HCT116 (cell line): ENCODE measurements at regions not wholly inside any gene's neighbourhood (a gene's known extent, or its start where the extent isn't known, plus 50 kb on each side); places are given as distances from the start of the nearest gene placed in this dataset.

ENCODE experiments used
- CTCF ChIP-seq, 3 experiments: fragments of 200-600 bp in 1 of 3; sonication (generic) in 1 of 3; IDR thresholded peaks in 2 of 3; conservative IDR thresholded peaks in 1 of 3; 2 replicates each; pipeline ENCODE4 v1.5.1; 2012 to 2017; ENCODE audit warnings: low read depth in 2 of 3, low read length in 2 of 3, antibody characterized with exemption in 1 of 3, borderline replicate concordance in 1 of 3, control low read depth in 1 of 3, mild to moderate bottlenecking in 1 of 3, mixed read lengths in 1 of 3, mixed run types in 1 of 3, moderate library complexity in 1 of 3; ENCODE audit not compliant: insufficient read depth in 1 of 3
- POLR2A ChIP-seq: IDR thresholded peaks from 2 replicates; pipeline ENCODE4 v1.7.0; 2011; ENCODE audit warnings: borderline replicate concordance; ENCODE audit not compliant: insufficient read depth, insufficient read length; ENCODE audit errors: extremely low read depth
- POLR2AphosphoS5 ChIP-seq: IDR thresholded peaks from 2 replicates; pipeline ENCODE4 v1.6.1; 2011; ENCODE audit warnings: mild to moderate bottlenecking, low read depth, low read length, moderate library complexity
- SP1 ChIP-seq: IDR thresholded peaks from 2 replicates; pipeline ENCODE4 v1.6.1; 2012; ENCODE audit warnings: low read depth
- TCF7L2 ChIP-seq: IDR thresholded peaks from 2 replicates; pipeline ENCODE4 v1.7.0; 2011; ENCODE audit warnings: borderline replicate concordance, inconsistent platforms; ENCODE audit not compliant: insufficient read depth, insufficient read length; ENCODE audit errors: extremely low read depth
- YY1 ChIP-seq: IDR thresholded peaks from 2 replicates; pipeline ENCODE4 v1.6.1; 2011; ENCODE audit warnings: low read length, low read depth, moderate library complexity, mild to moderate bottlenecking; ENCODE audit not compliant: insufficient replicate concordance; ENCODE audit errors: extremely low read depth
- ZNF274 ChIP-seq: fragments of 200-500 bp; sonication (Bioruptor generic); IDR thresholded peaks from 2 replicates; pipeline ENCODE4 v1.6.1; 2014; ENCODE audit warnings: mild to moderate bottlenecking, low read depth, low read length, inconsistent platforms
- TF ChIP-seq, protein P1 (sequence below): IDR thresholded peaks from 2 replicates; pipeline ENCODE4 v1.6.1; 2011; ENCODE audit warnings: mild to moderate bottlenecking, low read length, moderate library complexity; ENCODE audit not compliant: insufficient replicate concordance; ENCODE audit errors: extremely low read depth

GRCh38 chr5:138696501-138696900 lies 56.7 kb upstream of the CTNNA1 start:
- TF ChIP-seq POLR2A (no peak), CTCF (IDR thresholded peaks at IDR 0.05 in 2 of 3, conservative IDR thresholded peaks at IDR 0.05 in 1 of 3; ENCODE audit: borderline replicate concordance in 1 of 3, insufficient read depth in 1 of 3, low read depth in 2 of 3, low read length in 2 of 3) (no peak), SP1 (no peak), YY1 (no peak), ZNF274 (no peak), POLR2AphosphoS5 (no peak), TCF7L2 (no peak)
- TF ChIP-seq, protein P1, sequence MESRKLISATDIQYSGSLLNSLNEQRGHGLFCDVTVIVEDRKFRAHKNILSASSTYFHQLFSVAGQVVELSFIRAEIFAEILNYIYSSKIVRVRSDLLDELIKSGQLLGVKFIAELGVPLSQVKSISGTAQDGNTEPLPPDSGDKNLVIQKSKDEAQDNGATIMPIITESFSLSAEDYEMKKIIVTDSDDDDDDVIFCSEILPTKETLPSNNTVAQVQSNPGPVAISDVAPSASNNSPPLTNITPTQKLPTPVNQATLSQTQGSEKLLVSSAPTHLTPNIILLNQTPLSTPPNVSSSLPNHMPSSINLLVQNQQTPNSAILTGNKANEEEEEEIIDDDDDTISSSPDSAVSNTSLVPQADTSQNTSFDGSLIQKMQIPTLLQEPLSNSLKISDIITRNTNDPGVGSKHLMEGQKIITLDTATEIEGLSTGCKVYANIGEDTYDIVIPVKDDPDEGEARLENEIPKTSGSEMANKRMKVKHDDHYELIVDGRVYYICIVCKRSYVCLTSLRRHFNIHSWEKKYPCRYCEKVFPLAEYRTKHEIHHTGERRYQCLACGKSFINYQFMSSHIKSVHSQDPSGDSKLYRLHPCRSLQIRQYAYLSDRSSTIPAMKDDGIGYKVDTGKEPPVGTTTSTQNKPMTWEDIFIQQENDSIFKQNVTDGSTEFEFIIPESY, result no peak
